ENCODE measurements at regions not wholly inside any gene's neighbourhood (a gene's known extent, or its start where the extent isn't known, plus 50 kb on each side); places are given as distances from the start of the nearest gene placed in this dataset.

DNA sequence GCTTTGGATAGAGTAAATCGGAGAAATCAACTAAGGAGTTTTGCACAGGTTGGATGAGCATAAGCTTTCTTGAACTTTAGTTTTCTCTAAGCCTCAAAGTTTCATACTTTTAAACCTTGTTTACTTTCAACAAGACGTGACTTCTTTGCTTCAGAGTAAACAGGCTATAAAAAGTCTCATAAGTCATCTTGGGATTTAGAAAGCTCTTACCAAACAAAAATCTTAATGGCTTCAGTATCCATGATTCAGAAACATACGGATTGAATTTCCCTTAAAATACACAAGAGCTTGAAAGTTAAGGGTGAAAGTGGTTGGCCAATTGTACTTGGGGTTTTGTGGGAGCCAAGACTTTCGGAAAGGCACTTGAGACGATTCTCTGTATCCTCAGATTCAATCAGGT lies 270.9 kb upstream of the ANKH start:
- TF ChIP-seq TCF12 (IDR thresholded peaks at IDR 0.05; ENCODE audit: low read depth) (no peak), RAD21 (IDR thresholded peaks at IDR 0.05; ENCODE audit: low read depth) (no peak), NFIC (IDR thresholded peaks at IDR 0.05) (no peak), YY1 (IDR thresholded peaks at IDR 0.05; ENCODE audit: low read depth) (no peak), ZBTB7A (IDR thresholded peaks at IDR 0.05; ENCODE audit: low read depth) (no peak), CREB1 (IDR thresholded peaks at IDR 0.05; ENCODE audit: low read depth) (no peak)
- TF ChIP-seq, protein P1, sequence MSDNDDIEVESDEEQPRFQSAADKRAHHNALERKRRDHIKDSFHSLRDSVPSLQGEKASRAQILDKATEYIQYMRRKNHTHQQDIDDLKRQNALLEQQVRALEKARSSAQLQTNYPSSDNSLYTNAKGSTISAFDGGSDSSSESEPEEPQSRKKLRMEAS (IDR thresholded peaks at IDR 0.05) = no peak

Data from Ishikawa (cell line).